LNCaP clone FGC (cell line): ENCODE measurements at regions not wholly inside any gene's neighbourhood (a gene's known extent, or its start where the extent isn't known, plus 50 kb on each side); places are given as distances from the start of the nearest gene placed in this dataset.

Experiments
- DNase-seq: peaks from one replicate; pipeline ENCODE4 v3.0.0-alpha.2; 2011; ENCODE audit warnings: low read depth
- H3K4me3 ChIP-seq: 2 replicates; pipeline ENCODE4 v1.5.1; 2011; ENCODE audit warnings: mild to moderate bottlenecking, low read depth, low read length, control low read depth
- TF ChIP-seq, protein P1 (sequence below): IDR thresholded peaks from 2 replicates; pipeline ENCODE4 v1.5.1; 2012; ENCODE audit warnings: mild to moderate bottlenecking; ENCODE audit not compliant: control insufficient read depth, insufficient read depth; ENCODE audit errors: extremely low read depth

- no peak overlapping the region for H3K4me3 ChIP-seq
- DNase-seq, result no peak
- TF ChIP-seq, protein P1, sequence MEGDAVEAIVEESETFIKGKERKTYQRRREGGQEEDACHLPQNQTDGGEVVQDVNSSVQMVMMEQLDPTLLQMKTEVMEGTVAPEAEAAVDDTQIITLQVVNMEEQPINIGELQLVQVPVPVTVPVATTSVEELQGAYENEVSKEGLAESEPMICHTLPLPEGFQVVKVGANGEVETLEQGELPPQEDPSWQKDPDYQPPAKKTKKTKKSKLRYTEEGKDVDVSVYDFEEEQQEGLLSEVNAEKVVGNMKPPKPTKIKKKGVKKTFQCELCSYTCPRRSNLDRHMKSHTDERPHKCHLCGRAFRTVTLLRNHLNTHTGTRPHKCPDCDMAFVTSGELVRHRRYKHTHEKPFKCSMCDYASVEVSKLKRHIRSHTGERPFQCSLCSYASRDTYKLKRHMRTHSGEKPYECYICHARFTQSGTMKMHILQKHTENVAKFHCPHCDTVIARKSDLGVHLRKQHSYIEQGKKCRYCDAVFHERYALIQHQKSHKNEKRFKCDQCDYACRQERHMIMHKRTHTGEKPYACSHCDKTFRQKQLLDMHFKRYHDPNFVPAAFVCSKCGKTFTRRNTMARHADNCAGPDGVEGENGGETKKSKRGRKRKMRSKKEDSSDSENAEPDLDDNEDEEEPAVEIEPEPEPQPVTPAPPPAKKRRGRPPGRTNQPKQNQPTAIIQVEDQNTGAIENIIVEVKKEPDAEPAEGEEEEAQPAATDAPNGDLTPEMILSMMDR, result no peak
These were observed 56.6 kb upstream of the MAP2 start for GRCh38 chr2:209367075-209367747.

GRCh38 chr2:209368406-209368805 lies 55.4 kb upstream of the MAP2 start:
- no peak overlapping the region for H3K4me3 ChIP-seq
- TF ChIP-seq, protein P1, result no peak
- DNase-seq, result peak; percentile 57

GRCh38 chr2:209368914-209369313 lies 54.9 kb upstream of the MAP2 start:
- H3K4me3 ChIP-seq, result no peak overlapping the region
- DNase-seq, result peak; percentile 98
- TF ChIP-seq, protein P1, result no peak

DNA sequence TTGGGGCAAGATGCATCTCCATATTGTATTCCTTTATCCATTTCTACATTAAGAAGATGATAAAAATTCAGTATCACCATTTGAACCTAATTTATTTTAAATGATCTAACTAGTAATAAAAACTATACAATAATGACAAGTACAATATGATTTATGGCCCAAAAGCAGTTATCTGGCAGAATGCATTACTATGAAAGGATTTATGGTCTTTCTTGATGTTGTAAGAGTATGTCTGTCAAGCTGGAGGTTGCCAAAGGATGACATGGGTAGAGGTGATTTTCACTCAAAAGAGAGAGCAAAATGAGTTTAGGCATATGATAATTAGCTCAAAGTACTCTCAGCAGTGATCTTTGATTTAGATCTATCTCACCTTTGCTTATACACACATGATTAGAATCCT lies 54.2 kb upstream of the MAP2 start:
- TF ChIP-seq, protein P1, result no peak
- no peak overlapping the region for H3K4me3 ChIP-seq
- DNase-seq, result no peak

GRCh38 chr2:209371407-209371806 lies 52.4 kb upstream of the MAP2 start:
- H3K4me3 ChIP-seq, result no peak overlapping the region
- DNase-seq, result no peak
- TF ChIP-seq, protein P1, result no peak
